ENCODE measurements at regions not wholly inside any gene's neighbourhood (a gene's known extent, or its start where the extent isn't known, plus 50 kb on each side); places are given as distances from the start of the nearest gene placed in this dataset.

- Histone ChIP-seq H3K9ac (replicated peaks in 1 of 4; ENCODE audit: extremely low read depth in 1 of 4, low read depth in 3 of 4, low read length in 3 of 4) (no peak overlapping the region), H2BK12ac (ENCODE audit: low read depth, low read length) (no peak overlapping the region), H2BK20ac (ENCODE audit: low read length) (no peak overlapping the region), H3K4me2 (ENCODE audit: insufficient read depth in 1 of 2, low read depth in 2 of 2, low read length in 2 of 2) (no peak overlapping the region), H3K36me3 (ENCODE audit: control insufficient read depth in 2 of 4, insufficient read depth in 4 of 4, low read length in 3 of 4) (no peaks in the 10 kb centered on the region), H2AK5ac (ENCODE audit: low read depth, low read length) (no peak overlapping the region), H3K23me2 (ENCODE audit: low read depth, low read length) (no peaks in the 10 kb centered on the region), H3K4me3 (ENCODE audit: extremely low read depth in 1 of 4, insufficient read depth in 2 of 4, low read depth in 3 of 4, low read length in 4 of 4) (no peak overlapping the region), H3K27me3 (replicated peaks in 1 of 4; ENCODE audit: control insufficient read depth in 3 of 4, extremely low read depth in 1 of 4, insufficient read depth in 3 of 4, low read length in 3 of 4) (no peaks in the 10 kb centered on the region), H3K23ac (ENCODE audit: insufficient read length) (no peak overlapping the region), H3K9me3 (ENCODE audit: insufficient read depth in 2 of 2, low read depth in 1 of 2, low read length in 1 of 2) (no peaks in the 10 kb centered on the region), H4K8ac (ENCODE audit: extremely low read depth, insufficient read depth, low read length) (no peak overlapping the region), H4K5ac (ENCODE audit: insufficient read length, low read depth, low read length) (no peak overlapping the region), H3K56ac (replicated peaks; ENCODE audit: insufficient read length, low read depth, low read length) (no peak overlapping the region), H2BK5ac (ENCODE audit: low read depth, low read length) (no peak overlapping the region), H3K4me1 (replicated peaks in 1 of 4; ENCODE audit: control insufficient read depth in 3 of 4, insufficient read depth in 4 of 4, low read length in 3 of 4) (peaks cover 2 to 15% (median 6%) of the 10 kb centered on the region in 4 experiments; a peak in 5 of 7 replicates), H2AFZ (ENCODE audit: low read length) (no peak overlapping the region), H3K4ac (replicated peaks; ENCODE audit: insufficient read length, low read depth, low read length) (no peak overlapping the region), H3K18ac (ENCODE audit: extremely low read depth, low read length) (no peak overlapping the region), H4K20me1 (replicated peaks in 1 of 2; ENCODE audit: control insufficient read depth in 1 of 2, insufficient read depth in 2 of 2, low read length in 2 of 2) (no peaks in the 10 kb centered on the region), H3K14ac (ENCODE audit: insufficient read length) (no peak overlapping the region), H2BK15ac (ENCODE audit: low read length) (no peak overlapping the region), H3K79me2 (ENCODE audit: control insufficient read depth in 1 of 2, insufficient read depth in 2 of 2, low read length in 2 of 2) (no peaks in the 10 kb centered on the region), H2BK120ac (replicated peaks; ENCODE audit: low read depth, low read length) (no peak overlapping the region), H3K27ac (ENCODE audit: low read depth, low read length) (no peak overlapping the region), H4K91ac (replicated peaks; ENCODE audit: insufficient read length, low read length) (no peak overlapping the region), H3K79me1 (ENCODE audit: low read depth, low read length) (no peaks in the 10 kb centered on the region)
- WGBS, 2 experiments (ENCODE audit: extremely low coverage in 1 of 2, insufficient coverage in 1 of 2, insufficient read length in 1 of 2, insufficient replicate concordance in 2 of 2, low coverage in 1 of 2, low lambda C conversion rate in 2 of 2, missing lambda C conversion rate in 1 of 2), result 100% methylated on average over 3 of the region's 3 CpGs; no CpG with 5 or more reads in 1 of the 2 experiments
- FAIRE-seq (no peak), DNase-seq (ENCODE audit: low read depth in 1 of 2, low spot score in 2 of 2) (no peak)
- POLR2A ChIA-PET (ENCODE audit: partially characterized antibody), result no interaction called here
- CTCF ChIA-PET (ENCODE audit: partially characterized antibody), result no interaction called here
- no peak for TF ChIP-seq KDM5A (IDR thresholded peaks at IDR 0.05; ENCODE audit: low read length)
Measured at GRCh38 chr3:177557548-177557947, 360.3 kb upstream of the TBL1XR1 start.
